ENCODE measurements at regions not wholly inside any gene's neighbourhood (a gene's known extent, or its start where the extent isn't known, plus 50 kb on each side); places are given as distances from the start of the nearest gene placed in this dataset.

- no peak for DNase-seq
These were observed 62.7 kb downstream of the NPTX2 start for GRCh38 chr7:98679741-98680140.

GRCh38 chr7:98681511-98681910 lies 64.4 kb downstream of the NPTX2 start:
- no peak for DNase-seq

GRCh38 chr7:98681951-98682350 lies 64.9 kb downstream of the NPTX2 start:
- peak; percentile 76 for DNase-seq

- no peak for DNase-seq
These were observed 66.4 kb downstream of the NPTX2 start for GRCh38 chr7:98683514-98683913.

- DNase-seq = no peak
These were observed 68.5 kb downstream of the NPTX2 start for GRCh38 chr7:98685541-98685940.

DNA sequence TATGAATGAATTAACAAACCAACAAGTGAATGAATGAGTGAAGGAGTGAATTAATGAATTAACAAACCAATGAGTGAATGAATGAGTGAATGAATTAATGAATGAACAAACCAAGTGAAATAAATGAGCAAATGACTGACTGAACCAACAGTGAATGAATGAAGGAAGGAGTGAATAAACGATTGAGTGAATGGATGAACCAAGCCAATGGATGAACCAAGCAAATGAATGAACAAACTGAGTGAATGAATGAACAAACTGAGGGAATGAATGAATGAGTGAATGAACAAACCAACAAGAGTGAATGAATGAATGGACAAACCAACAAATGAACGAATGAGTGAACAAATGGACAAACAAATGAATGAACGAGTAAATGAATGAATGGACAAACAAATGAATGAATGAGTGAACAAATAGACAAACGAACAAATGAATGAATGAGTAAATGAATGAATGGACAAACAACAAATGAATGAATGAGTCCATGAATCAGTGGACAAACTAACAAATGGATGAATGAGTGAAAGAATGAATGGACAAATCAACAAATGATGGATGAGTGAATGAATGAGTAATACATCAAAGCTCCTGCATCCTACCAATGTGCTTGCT lies 69.5 kb downstream of the NPTX2 start:
- no peak for DNase-seq

DNA sequence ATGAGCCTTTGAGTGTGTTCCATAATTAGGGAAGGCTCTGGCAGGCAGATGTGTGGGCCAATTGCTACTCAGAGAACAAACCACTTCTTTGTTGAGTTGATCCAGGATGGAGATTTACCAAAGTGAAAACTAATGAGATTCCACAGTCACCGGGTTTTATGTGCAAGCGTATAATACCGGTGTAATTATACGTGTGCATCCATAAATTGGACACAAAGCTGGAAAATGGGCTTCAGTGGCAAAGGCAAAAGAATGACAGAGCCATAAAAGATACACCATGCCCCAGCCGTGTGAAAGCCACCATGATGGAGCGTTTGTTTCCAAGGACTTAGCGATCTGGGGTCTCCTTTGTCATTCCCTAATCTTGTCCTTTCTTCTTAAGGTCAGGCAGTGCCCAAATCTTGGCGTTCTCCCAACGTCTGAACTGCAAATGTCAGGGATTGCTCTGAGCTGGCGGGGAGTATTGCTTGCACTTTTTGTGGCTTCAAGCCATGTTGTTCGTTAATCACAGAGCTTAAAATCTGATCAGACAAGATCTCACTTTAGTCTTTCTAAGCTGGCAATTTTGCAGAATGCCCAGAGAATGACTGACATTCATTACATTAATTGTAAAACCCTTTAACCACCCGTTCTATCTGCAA lies 70.1 kb downstream of the NPTX2 start:
- no peak for DNase-seq

- no peak for DNase-seq
These were observed 74.5 kb downstream of the NPTX2 start for GRCh38 chr7:98691619-98692018.

DNA sequence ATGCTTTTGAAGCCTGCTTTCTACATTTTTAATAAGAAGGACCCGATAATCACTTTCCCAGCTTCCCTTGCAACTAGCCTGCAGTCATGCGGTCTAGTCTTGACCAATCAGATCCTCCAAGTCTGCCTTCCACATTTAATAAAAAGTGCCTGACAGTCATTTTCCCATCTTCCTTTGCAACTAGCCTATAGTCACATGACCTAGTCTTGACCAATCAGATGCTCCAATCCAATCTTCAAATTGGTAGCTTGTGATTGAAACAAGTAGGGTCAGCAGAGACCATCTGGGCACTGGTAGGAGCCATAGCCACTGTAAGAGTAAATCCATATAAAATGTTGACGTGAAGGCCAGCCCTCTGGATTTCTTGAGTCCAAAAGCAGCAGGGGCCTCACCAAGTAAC lies 80.0 kb downstream of the NPTX2 start:
- no peak for DNase-seq

DNA sequence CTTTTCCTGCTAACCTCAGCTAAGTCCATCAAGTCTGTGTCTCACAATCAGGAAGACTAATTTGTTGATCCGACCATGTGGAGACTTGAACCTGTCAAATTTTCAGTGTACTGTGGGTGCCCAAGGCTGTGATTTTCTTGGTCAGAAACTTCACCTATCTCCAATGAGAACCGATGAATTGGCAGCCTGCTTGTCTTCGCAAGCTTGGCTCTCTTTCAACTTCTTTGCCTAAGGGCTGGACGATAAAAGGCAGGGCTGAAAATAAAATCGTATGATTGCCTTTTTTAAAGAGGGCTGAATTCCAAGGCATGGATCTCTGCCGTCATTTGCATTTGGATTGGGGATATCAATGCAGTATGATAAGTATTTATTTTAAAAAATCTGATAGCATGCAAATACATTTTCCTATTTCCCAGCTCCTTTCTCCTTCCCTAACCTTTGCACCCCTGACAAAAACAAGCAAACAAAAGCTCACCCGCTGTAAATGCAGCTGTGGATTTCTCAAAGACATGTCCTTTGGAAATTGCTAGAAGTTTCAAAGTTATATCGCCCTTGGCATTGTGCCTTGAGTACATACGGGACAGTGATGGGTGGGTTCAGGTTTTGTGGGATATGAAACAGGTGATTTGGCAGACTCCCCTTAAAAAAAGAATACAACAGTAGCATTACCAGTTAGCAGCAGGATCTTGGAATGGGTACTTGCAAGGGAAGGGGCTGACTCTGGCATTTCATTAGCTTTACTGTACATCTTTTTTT lies 80.6 kb downstream of the NPTX2 start:
- DNase-seq = no peak

DNA sequence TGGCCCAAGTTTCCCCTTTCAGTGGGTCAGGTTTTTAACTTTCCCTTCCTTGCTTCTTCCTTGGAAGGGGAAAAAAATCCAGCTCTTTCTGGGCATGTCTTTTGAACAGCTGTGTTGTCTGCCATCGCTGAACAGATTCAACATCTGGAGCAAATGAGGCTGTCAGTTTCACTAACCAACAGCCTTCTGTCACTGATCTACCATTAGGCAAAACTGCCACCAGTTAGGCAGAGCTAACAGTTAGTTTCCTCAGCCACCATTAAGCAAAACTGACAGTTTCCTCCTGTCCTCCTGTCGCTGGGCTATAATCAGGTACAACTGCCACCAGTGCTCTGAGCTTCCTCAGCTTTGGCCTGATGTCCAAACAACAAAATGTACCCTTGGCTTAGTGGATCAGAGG lies 81.9 kb downstream of the NPTX2 start:
- DNase-seq = no peak

DNA sequence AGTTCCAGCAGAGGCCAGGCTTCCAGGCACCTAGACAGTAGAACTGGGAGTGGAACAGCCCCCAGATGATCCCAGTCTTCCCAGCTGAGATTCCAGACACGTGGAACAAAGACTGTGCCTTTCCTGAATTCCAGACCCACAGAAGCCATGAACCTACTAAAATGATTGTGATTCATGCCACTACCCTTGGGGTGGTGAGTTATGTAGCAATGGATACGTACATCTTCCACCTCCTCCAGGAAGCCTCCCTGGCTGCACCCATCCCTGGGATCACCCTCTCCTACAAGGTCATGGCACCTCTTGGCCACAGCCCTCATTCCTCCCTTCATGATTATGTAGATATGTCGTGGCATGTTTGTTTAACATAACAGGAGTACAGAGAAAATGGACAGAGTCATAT lies 83.4 kb downstream of the NPTX2 start:
- DNase-seq = no peak

GRCh38 chr7:98701372-98701771 lies 84.3 kb downstream of the NPTX2 start:
- no peak for DNase-seq

DNA sequence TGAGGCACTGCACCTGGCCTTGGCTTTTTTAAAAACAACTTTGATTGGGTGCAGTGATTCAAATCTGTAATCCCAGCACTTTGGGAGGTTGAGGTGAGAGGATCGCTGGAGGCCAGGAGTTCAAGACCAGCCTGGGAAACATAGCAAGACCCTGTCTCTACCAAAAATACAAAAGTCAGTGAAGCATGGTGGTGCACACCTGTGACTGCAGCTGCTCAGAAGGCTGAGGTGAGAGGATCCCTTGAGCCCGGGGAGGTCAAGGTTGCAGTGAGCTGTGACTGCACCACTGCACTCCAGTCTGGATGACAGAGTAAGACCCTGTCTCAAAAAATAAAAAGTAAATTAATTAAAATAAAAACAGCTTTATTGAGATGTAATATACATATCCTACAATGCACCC lies 84.9 kb downstream of the NPTX2 start:
- DNase-seq = no peak

- no peak for DNase-seq
These were observed 86.8 kb downstream of the NPTX2 start for GRCh38 chr7:98703916-98704315.

DNA sequence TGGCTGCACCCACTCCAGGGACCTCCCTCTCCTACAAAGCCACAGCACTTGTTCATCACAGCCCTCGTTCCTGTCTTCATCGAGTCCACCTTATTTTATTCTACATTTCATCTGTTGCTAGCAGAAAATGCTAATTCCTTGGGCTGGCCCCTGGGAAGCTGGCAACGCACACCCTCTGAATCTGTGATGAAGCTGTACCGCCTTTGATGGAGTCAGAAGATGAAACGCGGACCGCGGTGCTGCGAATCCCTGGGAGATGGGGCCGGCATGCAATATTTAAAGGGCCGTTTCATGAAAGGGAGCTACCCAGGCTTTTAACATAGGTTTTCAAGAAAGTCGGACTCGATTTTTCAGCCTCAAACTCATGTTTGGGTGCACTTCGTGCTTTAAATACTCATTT lies 88.5 kb downstream of the NPTX2 start:
- DNase-seq = no peak

- DNase-seq = no peak
These were observed 90.0 kb downstream of the NPTX2 start for GRCh38 chr7:98707076-98707475.

DNA sequence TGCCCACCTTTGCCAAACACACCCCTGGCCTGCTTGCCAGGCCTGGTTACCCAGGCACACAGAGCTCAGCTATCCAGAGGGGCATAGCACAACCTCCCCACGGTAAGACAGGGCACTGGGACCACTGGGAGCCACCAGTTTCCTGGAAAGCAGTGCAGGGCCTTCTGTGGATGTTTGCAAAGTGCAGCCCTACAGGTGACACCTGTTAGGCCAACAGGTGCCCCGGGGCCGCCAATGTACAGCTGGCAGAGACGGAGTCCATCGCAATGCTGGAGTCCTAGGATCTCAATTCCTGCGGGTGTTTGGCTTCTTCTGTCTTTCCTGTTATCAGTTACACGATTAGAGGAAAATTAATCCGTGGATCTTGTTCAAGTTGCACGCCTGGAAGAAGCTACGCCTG lies 94.9 kb downstream of the NPTX2 start:
- no peak for DNase-seq

GRCh38 chr7:98713165-98713810 lies 96.2 kb downstream of the NPTX2 start:
- DNase-seq = no peak

DNA sequence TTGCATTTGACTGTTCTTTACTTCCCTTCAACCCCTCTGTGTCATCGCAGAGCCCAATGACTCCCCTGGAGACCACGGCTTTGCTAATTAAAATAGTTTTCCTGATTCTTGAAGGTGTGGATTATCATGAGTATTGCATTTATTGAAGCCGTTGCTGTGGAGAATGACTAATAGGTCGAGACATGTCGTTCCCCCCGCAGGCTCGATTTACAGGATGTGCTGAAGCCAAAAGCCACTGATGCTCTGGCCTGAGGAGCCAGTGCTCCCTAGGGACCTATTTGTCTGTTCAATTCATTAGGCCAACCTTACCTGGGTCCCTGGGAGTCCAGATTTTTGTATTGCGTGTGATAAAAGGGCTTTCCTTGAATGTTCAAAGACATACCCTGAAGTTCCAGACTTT lies 102.3 kb downstream of the NPTX2 start:
- DNase-seq = no peak

GRCh38 chr7:98722402-98722801 lies 105.3 kb downstream of the NPTX2 start:
- DNase-seq = no peak

GRCh38 chr7:98724591-98724990 lies 107.5 kb downstream of the NPTX2 start:
- no peak for DNase-seq

- no peak for DNase-seq
These were observed 110.1 kb downstream of the NPTX2 start for GRCh38 chr7:98727146-98727709.

- no peak for DNase-seq
These were observed 111.5 kb downstream of the NPTX2 start for GRCh38 chr7:98728555-98728954.

All from NCI-H1417 treated with DMSO at 0.1 percent for 48 hours (cell line).